Cardiac fibroblast (primary cell): ENCODE measurements at regions not wholly inside any gene's neighbourhood (a gene's known extent, or its start where the extent isn't known, plus 50 kb on each side); places are given as distances from the start of the nearest gene placed in this dataset.
"Not testable (repeated sequence)": the region's sequence is repeated elsewhere in the genome, so short reads cannot be mapped to it uniquely, and the experiment has no call there.

Experiments used
- DNase-seq, 2 donors: peaks; one replicate each; pipeline versions ENCODE4 v3.0.0 to v3.0.0-alpha.2; 2010; ENCODE audit warnings: low read depth in 2 of 2
- H3K4me3 ChIP-seq, 2 donors: replicated peaks in 1 of 2; 1 replicate in 1 of 2; 2 replicates in 1 of 2; pipeline ENCODE4 v1.5.1; 2011; ENCODE audit warnings: low read depth in 2 of 2, low read length in 2 of 2, mild to moderate bottlenecking in 2 of 2, moderate library complexity in 1 of 2
- TF ChIP-seq, protein P1 (sequence below): IDR thresholded peaks from one replicate; pipeline ENCODE4 v1.5.1; 2011; ENCODE audit warnings: low read depth, mild to moderate bottlenecking, low read length, inconsistent platforms

DNA sequence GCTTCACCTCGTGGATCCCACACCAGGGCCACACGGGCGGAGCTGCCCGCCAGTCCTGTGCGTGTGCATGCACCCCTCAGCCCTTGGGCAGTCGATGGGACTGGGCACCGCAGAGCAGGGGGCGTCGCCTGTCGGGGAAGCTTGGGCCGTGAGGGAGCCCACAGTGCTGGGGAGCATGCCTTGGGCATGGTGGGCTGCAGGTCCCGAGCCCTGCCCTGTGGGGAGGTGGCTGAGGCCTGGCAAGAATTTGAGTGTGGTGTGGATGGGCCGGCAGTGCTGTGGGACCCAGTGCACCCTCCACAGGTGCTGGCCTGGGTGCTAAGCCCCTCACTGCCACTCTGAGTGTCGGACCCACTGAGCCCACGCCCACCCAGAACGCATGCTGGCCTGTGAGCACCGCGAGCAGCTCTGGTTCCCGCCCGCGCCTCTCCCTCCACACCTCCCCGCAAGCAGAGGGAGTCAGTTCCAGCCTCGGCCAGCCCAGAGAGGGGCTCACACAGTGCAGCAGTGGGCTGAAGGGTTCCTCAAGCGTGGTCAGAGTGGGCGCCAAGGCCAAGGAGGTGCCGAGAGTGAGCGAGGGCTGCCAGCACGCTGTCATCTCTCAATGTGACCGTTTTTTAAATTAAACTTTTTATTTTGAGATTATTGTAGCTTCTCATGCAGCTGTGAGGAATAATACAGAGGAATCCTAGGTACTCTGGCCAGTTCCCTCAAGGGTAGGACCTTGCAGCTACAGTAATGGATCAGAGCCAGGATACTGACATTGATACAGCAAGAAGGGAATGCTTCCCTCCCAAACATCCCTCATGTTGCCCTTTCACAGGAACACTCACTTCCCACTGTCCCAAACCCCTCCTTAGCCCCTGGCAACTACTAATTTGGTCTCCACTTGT lies 127.7 kb downstream of the CRYBB2 start:
- no peak overlapping the region for H3K4me3 ChIP-seq
- peak in 1 of 2 donors; percentile 19 for DNase-seq
- TF ChIP-seq, protein P1, sequence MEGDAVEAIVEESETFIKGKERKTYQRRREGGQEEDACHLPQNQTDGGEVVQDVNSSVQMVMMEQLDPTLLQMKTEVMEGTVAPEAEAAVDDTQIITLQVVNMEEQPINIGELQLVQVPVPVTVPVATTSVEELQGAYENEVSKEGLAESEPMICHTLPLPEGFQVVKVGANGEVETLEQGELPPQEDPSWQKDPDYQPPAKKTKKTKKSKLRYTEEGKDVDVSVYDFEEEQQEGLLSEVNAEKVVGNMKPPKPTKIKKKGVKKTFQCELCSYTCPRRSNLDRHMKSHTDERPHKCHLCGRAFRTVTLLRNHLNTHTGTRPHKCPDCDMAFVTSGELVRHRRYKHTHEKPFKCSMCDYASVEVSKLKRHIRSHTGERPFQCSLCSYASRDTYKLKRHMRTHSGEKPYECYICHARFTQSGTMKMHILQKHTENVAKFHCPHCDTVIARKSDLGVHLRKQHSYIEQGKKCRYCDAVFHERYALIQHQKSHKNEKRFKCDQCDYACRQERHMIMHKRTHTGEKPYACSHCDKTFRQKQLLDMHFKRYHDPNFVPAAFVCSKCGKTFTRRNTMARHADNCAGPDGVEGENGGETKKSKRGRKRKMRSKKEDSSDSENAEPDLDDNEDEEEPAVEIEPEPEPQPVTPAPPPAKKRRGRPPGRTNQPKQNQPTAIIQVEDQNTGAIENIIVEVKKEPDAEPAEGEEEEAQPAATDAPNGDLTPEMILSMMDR, result no peak

DNA sequence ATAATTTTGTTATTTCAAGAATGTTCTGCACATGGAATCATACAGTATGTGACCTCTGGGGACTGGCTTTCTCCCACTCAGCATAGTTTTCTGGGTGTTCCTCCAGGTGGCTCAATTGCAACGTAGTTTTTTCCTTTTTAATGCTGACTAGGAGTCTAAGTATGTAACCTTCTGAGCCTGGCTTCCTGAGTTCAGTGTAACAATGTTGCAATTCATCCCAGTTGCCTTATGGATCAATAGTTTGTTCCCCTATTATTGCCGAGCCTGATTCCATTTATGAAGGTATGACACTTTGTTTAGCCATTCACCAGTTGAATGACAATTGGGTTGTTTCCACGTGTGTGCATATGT lies 128.3 kb downstream of the CRYBB2 start:
- H3K4me3 ChIP-seq, result no peak overlapping the region
- TF ChIP-seq, protein P1, result no peak
- DNase-seq, result peak in 1 of 2 donors; percentile 71

DNA sequence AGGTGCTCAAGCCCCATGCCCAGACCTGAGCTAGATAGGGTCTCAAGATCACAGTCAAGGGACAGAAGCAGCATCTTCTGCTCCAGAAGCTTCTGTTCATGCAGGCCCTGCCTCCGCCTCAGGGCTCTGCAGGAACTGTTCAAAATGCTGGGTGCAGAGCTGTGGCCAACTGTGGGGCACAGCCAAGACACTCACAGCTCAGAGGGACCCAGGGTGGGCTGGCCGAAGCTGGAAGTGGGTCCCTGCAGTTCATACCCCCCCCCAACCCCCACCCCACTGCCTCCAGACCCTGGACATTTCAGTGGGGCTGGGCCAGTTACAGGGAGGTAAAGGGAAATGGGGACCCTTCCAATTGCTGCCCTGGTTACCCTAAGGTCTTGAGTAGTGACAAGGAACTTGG lies 129.0 kb downstream of the CRYBB2 start:
- no peak overlapping the region for H3K4me3 ChIP-seq
- no peak for DNase-seq
- TF ChIP-seq, protein P1, result no peak

DNA sequence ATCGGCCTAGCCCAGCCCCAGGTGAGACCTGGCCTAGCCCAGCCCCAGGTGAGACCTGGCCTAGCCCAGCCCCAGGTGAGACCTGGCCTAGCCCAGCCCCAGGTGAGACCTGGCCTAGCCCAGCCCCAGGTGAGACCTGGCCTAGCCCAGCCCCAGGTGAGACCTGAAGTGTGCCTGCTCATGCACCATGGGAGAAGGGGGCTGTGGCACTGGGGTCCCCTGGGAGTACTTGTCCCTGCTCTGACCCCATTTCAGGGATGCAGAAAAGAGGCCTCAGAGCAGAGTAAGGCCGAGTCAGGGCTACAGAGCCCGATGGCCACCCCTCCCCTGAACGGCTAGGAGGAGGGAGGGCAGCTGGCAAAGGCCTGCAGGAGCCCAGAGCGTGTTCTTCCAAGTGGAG lies 129.6 kb downstream of the CRYBB2 start:
- not testable (repeated sequence) for DNase-seq, H3K4me3 ChIP-seq

DNA sequence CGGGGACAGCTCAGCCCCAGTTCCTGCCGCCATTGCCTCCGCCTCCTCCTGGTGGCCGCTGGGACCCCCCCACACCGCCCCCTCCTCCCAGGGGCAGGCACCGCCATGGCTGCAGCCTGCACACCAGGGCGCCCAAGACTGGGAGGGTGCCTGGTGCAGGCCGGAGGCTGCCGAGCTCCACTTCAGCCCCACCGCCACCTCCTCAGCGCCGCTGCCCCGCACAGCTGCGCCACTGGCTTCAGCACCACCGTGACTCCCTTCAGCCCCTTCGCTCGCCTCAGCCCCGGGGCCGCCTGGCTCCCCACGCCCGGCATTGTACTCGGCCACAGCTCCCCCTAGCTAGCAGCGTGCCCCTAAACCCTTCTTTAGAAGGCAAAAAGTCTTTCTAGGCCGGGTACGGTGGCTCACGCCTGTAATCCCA lies 131.1 kb downstream of the CRYBB2 start:
- TF ChIP-seq, protein P1, result no peak
- no peak for DNase-seq
- H3K4me3 ChIP-seq, result no peak overlapping the region

DNA sequence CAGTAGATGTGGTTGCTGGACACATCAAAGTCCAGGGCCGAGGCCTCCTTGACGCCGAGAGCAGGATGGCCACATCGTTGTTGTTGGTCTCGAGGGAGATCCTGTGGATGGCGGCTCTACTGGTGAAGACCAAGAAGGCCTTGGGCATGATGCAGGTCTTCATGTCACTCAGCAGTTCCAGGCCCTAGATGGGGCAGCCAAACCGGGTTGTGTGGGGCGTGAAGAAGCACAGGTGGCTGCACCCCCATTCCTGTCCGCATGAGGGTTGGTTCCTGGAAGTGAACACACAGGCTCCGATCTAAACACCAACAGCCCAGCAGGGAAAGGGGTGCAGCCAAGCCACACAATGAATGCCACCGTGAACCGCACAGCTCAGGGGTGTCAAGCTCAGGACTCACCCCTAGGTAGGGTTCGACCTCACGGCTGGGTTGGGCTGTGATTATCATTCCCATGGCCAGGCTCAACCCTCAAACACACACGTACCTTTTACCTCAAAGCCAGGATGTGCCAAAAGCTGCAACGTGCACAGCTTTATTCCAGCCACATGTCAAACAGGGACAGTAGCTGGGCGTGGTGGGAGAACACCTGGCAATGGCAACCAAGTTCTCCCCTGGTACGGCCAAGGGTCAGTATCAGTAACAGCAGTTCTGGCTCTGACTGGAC lies 132.3 kb downstream of the CRYBB2 start:
- no peak overlapping the region for H3K4me3 ChIP-seq
- TF ChIP-seq, protein P1, result no peak
- no peak for DNase-seq

DNA sequence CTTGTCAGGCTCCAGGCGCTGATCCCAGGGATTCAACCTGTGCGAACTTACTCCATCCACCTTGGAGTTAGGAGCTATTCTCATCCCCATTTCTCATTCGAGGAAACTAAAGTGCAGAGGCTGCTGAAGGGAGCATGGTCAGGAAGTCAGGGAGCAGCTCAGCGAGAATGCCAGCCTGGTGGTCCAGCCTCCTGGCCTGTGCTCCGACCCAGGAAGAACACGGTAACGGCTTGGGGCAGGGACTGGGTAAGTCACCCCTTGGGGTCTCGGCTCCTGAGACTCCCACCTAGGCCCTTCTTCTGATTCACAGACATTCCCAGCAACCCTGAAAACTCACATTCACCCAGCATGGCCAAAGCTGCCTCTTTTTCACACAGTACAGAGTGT lies 132.8 kb downstream of the CRYBB2 start:
- TF ChIP-seq, protein P1, result no peak
- no peak for DNase-seq
- no peak overlapping the region for H3K4me3 ChIP-seq
